GM19351 (cell line): ENCODE measurements at regions not wholly inside any gene's neighbourhood (a gene's known extent, or its start where the extent isn't known, plus 50 kb on each side); places are given as distances from the start of the nearest gene placed in this dataset.
A peak's percentile ranks its signal among the peaks of the same experiment; 100 is the strongest.

Source experiments
- ATAC-seq: cut with Tn5 transposase; IDR thresholded peaks from one replicate; pipeline ENCODE4 v1.9.1; 2021; ENCODE audit warnings: mild to moderate bottlenecking, moderate library complexity; ENCODE audit not compliant: unreplicated experiment

GRCh38 chr7:86949052-86949778, 110.2 kb downstream of the ELAPOR2 start:
- peak; percentile 94 for ATAC-seq

- no peak for ATAC-seq
Measured at GRCh38 chr7:86947929-86948328, 111.5 kb downstream of the ELAPOR2 start.

- no peak for ATAC-seq
Measured at GRCh38 chr7:86943447-86943846, 116.0 kb downstream of the ELAPOR2 start.

- ATAC-seq: no peak
Measured at GRCh38 chr7:86942995-86943394, 116.5 kb downstream of the ELAPOR2 start.

- ATAC-seq: no peak
Measured at GRCh38 chr7:86942081-86942480, 117.4 kb downstream of the ELAPOR2 start.

- peak; percentile 92 for ATAC-seq
Measured at GRCh38 chr7:86939197-86939814, 120.1 kb downstream of the ELAPOR2 start.

- no peak for ATAC-seq
Measured at GRCh38 chr7:86937363-86937878, 122.0 kb downstream of the ELAPOR2 start.

GRCh38 chr7:86933295-86933845, 126.1 kb downstream of the ELAPOR2 start:
- ATAC-seq: no peak

- ATAC-seq: no peak
Measured at GRCh38 chr7:86932038-86932512, 127.4 kb downstream of the ELAPOR2 start.

- peak; percentile 46 for ATAC-seq
Measured at GRCh38 chr7:86931439-86931838, 128.0 kb downstream of the ELAPOR2 start.

GRCh38 chr7:86930554-86931307, 128.7 kb downstream of the ELAPOR2 start:
- no peak for ATAC-seq

- peak; percentile 35 for ATAC-seq
Measured at GRCh38 chr7:86929293-86930109, 130.0 kb downstream of the ELAPOR2 start.

- no peak for ATAC-seq
Measured at GRCh38 chr7:86928308-86928707, 131.1 kb downstream of the ELAPOR2 start.

GRCh38 chr7:86926732-86927131, 132.7 kb downstream of the ELAPOR2 start:
- peak; percentile 63 for ATAC-seq

- no peak for ATAC-seq
Measured at GRCh38 chr7:86925221-86925620, 134.2 kb downstream of the ELAPOR2 start.

GRCh38 chr7:86923527-86923926, 135.9 kb downstream of the ELAPOR2 start:
- ATAC-seq: no peak

- ATAC-seq: no peak
Measured at GRCh38 chr7:86920154-86920553, 139.3 kb downstream of the ELAPOR2 start.

GRCh38 chr7:86918245-86918644, 141.2 kb downstream of the ELAPOR2 start:
- ATAC-seq: no peak

- ATAC-seq: peak; percentile 40
Measured at GRCh38 chr7:86916277-86916825, 143.1 kb downstream of the ELAPOR2 start.

- peak; percentile 36 for ATAC-seq
Measured at GRCh38 chr7:86914551-86914950, 144.9 kb downstream of the ELAPOR2 start.
